H1 (cell line): ENCODE measurements at regions not wholly inside any gene's neighbourhood (a gene's known extent, or its start where the extent isn't known, plus 50 kb on each side); places are given as distances from the start of the nearest gene placed in this dataset.

Experiments
- CBX5 ChIP-seq: fragments of 300-800, 300-1000 bp; sonication (generic); IDR thresholded peaks from 2 replicates; pipeline ENCODE4 v1.7.1; 2016; ENCODE audit warnings: antibody characterized with exemption, low read length, low read depth
- CTCF ChIP-seq, 3 experiments: IDR thresholded peaks; 1 replicate in 2 of 3; 2 replicates in 1 of 3; pipeline versions ENCODE4 v1.5.1 to v1.6.1; 2011; ENCODE audit warnings: low read length in 3 of 3, mild to moderate bottlenecking in 3 of 3, inconsistent platforms in 2 of 3, low read depth in 1 of 3, moderate library complexity in 1 of 3; ENCODE audit not compliant: insufficient read depth in 1 of 3; ENCODE audit errors: control extremely low read depth in 1 of 3
- RAD21 ChIP-seq, 2 experiments: IDR thresholded peaks in 1 of 2; conservative IDR thresholded peaks in 1 of 2; 2 replicates each; pipeline ENCODE4 v1.6.1; 2011; ENCODE audit warnings: low read depth in 2 of 2, low read length in 2 of 2, improper control_type of control experiment in 1 of 2, inconsistent platforms in 1 of 2, mild to moderate bottlenecking in 1 of 2, moderate library complexity in 1 of 2
- RNF2 ChIP-seq: fragments of 200-900, 300-1000 bp; sonication (generic); IDR thresholded peaks from 2 replicates; pipeline ENCODE4 v1.7.1; 2016; ENCODE audit warnings: borderline replicate concordance, low read depth, mild to moderate bottlenecking, antibody characterized with exemption, low read length; ENCODE audit not compliant: poor library complexity, severe bottlenecking; ENCODE audit errors: missing control alignments
- USF2 ChIP-seq: IDR thresholded peaks from 2 replicates; pipeline ENCODE4 v1.6.1; 2011; ENCODE audit warnings: low read length, improper control_type of control experiment
- YY1 ChIP-seq: IDR thresholded peaks from 2 replicates; pipeline ENCODE4 v1.6.1; 2011; ENCODE audit warnings: low read depth, mild to moderate bottlenecking, low read length

GRCh38 chr7:21278944-21279343 is 148.9 kb upstream of the SP4 start (continued):
- no peak for TF ChIP-seq YY1
- no peak for TF ChIP-seq RNF2
- no peak for TF ChIP-seq RAD21 (IDR thresholded peaks at IDR 0.05 in 1 of 2, conservative IDR thresholded peaks at IDR 0.05 in 1 of 2; ENCODE audit: low read depth in 2 of 2, low read length in 2 of 2)
- TF ChIP-seq USF2: no peak
- no peak for TF ChIP-seq CTCF (IDR thresholded peaks at IDR 0.05; ENCODE audit: control extremely low read depth in 1 of 3, insufficient read depth in 1 of 3, low read depth in 1 of 3, low read length in 3 of 3)
- TF ChIP-seq CBX5: no peak
